GM21515 (cell line): ENCODE measurements at regions not wholly inside any gene's neighbourhood (a gene's known extent, or its start where the extent isn't known, plus 50 kb on each side); places are given as distances from the start of the nearest gene placed in this dataset.

Experiments used
- ATAC-seq: cut with Tn5 transposase; IDR thresholded peaks from one replicate; pipeline ENCODE4 v1.9.1; 2021; ENCODE audit not compliant: unreplicated experiment

GRCh38 chr6:44657206-44657819, 269.8 kb downstream of the CDC5L start:
- no peak for ATAC-seq

- ATAC-seq = no peak
Observed at GRCh38 chr6:44658571-44658970, 271.1 kb downstream of the CDC5L start.

- no peak for ATAC-seq
Observed at GRCh38 chr6:44659726-44660125, 272.2 kb downstream of the CDC5L start.

- ATAC-seq = no peak
Observed at GRCh38 chr6:44660561-44661220, 273.2 kb downstream of the CDC5L start.

GRCh38 chr6:44661221-44662008, 273.9 kb downstream of the CDC5L start:
- no peak for ATAC-seq

GRCh38 chr6:44662461-44663121, 275.1 kb downstream of the CDC5L start:
- ATAC-seq = no peak

GRCh38 chr6:44663860-44664634, 276.5 kb downstream of the CDC5L start:
- no peak for ATAC-seq

GRCh38 chr6:44664716-44665115, 277.2 kb downstream of the CDC5L start:
- no peak for ATAC-seq

- no peak for ATAC-seq
Observed at GRCh38 chr6:44665143-44665542, 277.6 kb downstream of the CDC5L start.

GRCh38 chr6:44665683-44666082, 278.2 kb downstream of the CDC5L start:
- no peak for ATAC-seq

- ATAC-seq = no peak
Observed at GRCh38 chr6:44666324-44666723, 278.8 kb downstream of the CDC5L start.

GRCh38 chr6:44667226-44667625, 279.7 kb downstream of the CDC5L start:
- no peak for ATAC-seq

- no peak for ATAC-seq
Observed at GRCh38 chr6:44667668-44668390, 280.3 kb downstream of the CDC5L start.

GRCh38 chr6:44668391-44668930, 281.0 kb downstream of the CDC5L start:
- no peak for ATAC-seq

GRCh38 chr6:44668976-44669934, 281.7 kb downstream of the CDC5L start:
- ATAC-seq = no peak

GRCh38 chr6:44670146-44670545, 282.6 kb downstream of the CDC5L start:
- no peak for ATAC-seq

- ATAC-seq = no peak
Observed at GRCh38 chr6:44671333-44671732, 283.8 kb downstream of the CDC5L start.

GRCh38 chr6:44672086-44672485, 284.6 kb downstream of the CDC5L start:
- no peak for ATAC-seq

- no peak for ATAC-seq
Observed at GRCh38 chr6:44672841-44673240, 285.3 kb downstream of the CDC5L start.
